ENCODE measurements at regions not wholly inside any gene's neighbourhood (a gene's known extent, or its start where the extent isn't known, plus 50 kb on each side); places are given as distances from the start of the nearest gene placed in this dataset.

DNA sequence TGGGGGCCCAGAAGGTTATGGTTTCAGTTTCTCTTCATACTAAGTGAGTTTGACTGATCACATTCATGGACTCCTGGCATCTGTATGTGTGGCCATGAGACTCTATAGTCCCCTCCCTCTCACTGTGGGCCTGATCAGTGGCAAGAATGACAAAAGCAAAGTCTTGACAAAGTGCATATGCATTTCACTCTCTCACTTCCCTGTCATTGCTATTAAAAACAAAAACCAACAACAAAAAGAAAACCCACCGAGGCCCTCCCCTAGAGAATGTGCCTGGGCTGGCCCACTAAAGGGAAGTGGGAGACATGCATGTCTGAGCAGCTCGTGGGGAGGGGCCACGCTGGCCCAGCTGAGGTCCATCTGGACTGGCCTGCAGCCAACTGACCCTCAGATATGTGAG is 600.1 kb upstream of the RAB6C start:
- TF ChIP-seq, protein P1, sequence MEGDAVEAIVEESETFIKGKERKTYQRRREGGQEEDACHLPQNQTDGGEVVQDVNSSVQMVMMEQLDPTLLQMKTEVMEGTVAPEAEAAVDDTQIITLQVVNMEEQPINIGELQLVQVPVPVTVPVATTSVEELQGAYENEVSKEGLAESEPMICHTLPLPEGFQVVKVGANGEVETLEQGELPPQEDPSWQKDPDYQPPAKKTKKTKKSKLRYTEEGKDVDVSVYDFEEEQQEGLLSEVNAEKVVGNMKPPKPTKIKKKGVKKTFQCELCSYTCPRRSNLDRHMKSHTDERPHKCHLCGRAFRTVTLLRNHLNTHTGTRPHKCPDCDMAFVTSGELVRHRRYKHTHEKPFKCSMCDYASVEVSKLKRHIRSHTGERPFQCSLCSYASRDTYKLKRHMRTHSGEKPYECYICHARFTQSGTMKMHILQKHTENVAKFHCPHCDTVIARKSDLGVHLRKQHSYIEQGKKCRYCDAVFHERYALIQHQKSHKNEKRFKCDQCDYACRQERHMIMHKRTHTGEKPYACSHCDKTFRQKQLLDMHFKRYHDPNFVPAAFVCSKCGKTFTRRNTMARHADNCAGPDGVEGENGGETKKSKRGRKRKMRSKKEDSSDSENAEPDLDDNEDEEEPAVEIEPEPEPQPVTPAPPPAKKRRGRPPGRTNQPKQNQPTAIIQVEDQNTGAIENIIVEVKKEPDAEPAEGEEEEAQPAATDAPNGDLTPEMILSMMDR (conservative IDR thresholded peaks at IDR 0.05; ENCODE audit: low read depth, low read length) = no peak
- TF ChIP-seq EZH2phosphoT487 (IDR thresholded peaks at IDR 0.05; ENCODE audit: borderline replicate concordance, low read length) (no peak), EZH2 (IDR thresholded peaks at IDR 0.05; ENCODE audit: low read length, unreplicated experiment) (no peak)
